OCI-LY1 (cell line): ENCODE measurements at regions not wholly inside any gene's neighbourhood (a gene's known extent, or its start where the extent isn't known, plus 50 kb on each side); places are given as distances from the start of the nearest gene placed in this dataset.

Experiments
- CTCF ChIP-seq: fragments of 200-600 bp; sonication (generic), shearing (Covaris generic); IDR thresholded peaks from 2 replicates; pipeline ENCODE4 v1.5.1; 2017; ENCODE audit warnings: mild to moderate bottlenecking, antibody characterized with exemption, low read length, moderate library complexity, mixed read lengths
- EZH2 ChIP-seq: fragments of 200-600 bp; sonication (generic), shearing (Covaris generic); IDR thresholded peaks from 2 replicates; pipeline ENCODE4 v1.8.0; 2017; ENCODE audit warnings: borderline replicate concordance, mixed run types, mild to moderate bottlenecking, antibody characterized with exemption, low read length, moderate library complexity, mixed read lengths

- TF ChIP-seq CTCF (no peak), EZH2 (no peak)
Measured at GRCh38 chr14:22225516-22226140, 363.4 kb downstream of the DAD1 start.
